ENCODE measurements at regions not wholly inside any gene's neighbourhood (a gene's known extent, or its start where the extent isn't known, plus 50 kb on each side); places are given as distances from the start of the nearest gene placed in this dataset.
"Not testable (repeated sequence)": the region's sequence is repeated elsewhere in the genome, so short reads cannot be mapped to it uniquely, and the experiment has no call there.

DNA sequence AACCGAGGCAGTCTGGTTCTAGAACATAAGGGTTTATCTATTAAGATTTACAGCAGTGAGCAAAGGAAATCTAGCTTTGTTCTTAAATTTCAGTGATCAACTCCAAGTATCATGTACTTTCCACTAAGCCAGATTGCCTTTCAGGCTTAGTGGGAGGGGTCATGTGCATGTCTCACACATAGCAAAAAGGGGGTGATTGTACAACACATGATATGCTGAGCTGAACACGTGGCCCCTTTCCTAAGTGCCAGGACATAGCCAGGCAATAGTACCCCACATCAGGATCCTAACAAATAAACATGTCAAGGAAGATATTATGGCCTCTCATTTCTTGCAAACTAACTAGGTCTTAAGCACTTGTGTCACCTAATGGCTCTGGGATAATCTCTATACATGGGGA lies 347.2 kb downstream of the C12orf75 start:
- TF ChIP-seq, protein P1, sequence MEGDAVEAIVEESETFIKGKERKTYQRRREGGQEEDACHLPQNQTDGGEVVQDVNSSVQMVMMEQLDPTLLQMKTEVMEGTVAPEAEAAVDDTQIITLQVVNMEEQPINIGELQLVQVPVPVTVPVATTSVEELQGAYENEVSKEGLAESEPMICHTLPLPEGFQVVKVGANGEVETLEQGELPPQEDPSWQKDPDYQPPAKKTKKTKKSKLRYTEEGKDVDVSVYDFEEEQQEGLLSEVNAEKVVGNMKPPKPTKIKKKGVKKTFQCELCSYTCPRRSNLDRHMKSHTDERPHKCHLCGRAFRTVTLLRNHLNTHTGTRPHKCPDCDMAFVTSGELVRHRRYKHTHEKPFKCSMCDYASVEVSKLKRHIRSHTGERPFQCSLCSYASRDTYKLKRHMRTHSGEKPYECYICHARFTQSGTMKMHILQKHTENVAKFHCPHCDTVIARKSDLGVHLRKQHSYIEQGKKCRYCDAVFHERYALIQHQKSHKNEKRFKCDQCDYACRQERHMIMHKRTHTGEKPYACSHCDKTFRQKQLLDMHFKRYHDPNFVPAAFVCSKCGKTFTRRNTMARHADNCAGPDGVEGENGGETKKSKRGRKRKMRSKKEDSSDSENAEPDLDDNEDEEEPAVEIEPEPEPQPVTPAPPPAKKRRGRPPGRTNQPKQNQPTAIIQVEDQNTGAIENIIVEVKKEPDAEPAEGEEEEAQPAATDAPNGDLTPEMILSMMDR (IDR thresholded peaks at IDR 0.05; ENCODE audit: extremely low read depth, insufficient read depth, missing control alignments), result no peak
- in situ Hi-C loops (cut with MboI; ENCODE audit: low pct_unique_long_range_greater_than_20kb, low sequenced_read_pairs, unreplicated experiment), result no loop called here
- no peak for DNase-seq (ENCODE audit: low spot score)

DNA sequence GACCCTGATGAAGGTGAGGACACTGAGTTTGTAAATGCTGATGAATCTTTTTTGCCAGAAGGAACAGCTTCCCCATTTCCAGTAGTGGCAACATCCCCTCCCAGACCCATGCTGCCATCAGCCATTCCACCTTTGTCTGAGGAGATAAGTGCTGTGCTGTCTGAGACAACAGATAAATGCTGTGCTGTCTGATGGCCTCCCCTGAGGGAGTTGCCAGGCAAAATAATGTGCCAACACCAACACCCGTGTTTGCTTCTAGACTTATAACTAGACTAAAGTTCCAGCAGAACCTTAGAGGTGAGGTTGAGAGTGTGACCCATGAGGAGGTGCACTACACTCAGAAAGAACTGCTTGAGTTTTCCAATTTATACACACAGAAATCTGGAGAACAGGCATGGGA lies 349.5 kb downstream of the C12orf75 start:
- DNase-seq (ENCODE audit: low spot score), result no peak
- in situ Hi-C loops (cut with MboI; ENCODE audit: low pct_unique_long_range_greater_than_20kb, low sequenced_read_pairs, unreplicated experiment), result no loop called here
- TF ChIP-seq, protein P1 (IDR thresholded peaks at IDR 0.05; ENCODE audit: extremely low read depth, insufficient read depth, missing control alignments), result no peak

DNA sequence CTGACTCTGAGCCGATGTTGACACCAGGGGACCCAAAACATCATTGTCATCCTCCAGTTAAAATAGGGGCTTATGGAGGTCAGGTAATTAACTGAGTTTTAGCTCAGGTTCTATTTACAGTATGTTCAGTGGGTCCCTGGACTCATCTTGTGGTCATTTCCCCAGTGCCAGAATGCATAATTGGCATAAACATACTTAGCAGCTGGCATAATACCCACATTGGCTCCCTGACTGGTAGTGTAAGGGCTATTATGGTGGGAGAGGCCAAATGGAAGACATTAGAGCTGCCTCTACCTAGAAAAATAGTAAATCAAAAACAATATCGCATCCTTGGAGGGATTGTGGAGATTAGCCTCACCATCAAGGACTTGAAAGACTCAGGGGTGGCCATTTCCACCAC lies 350.9 kb downstream of the C12orf75 start:
- in situ Hi-C loops (cut with MboI; ENCODE audit: low pct_unique_long_range_greater_than_20kb, low sequenced_read_pairs, unreplicated experiment), result no loop called here
- no peak for DNase-seq (ENCODE audit: low spot score)

DNA sequence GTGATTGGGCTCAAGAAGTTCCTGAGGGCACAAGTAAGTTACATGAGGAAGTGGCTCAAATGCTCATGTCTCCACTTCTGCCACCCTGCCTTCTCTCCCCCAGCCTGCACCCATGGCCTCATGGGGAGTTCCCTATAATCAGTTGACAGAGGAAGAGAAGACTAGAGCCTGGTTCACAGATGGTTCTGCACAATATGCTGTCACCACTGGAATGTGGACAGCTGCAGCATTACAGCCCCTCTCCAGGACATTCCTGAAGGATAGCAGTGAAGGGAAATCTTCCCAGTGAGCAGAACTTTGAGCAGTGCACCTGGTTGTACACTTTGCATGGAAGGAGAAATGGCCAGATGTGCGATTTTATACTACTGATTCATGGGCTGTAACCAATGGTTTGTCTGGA lies 352.3 kb downstream of the C12orf75 start:
- DNase-seq (ENCODE audit: low spot score); in situ Hi-C loops (cut with MboI; ENCODE audit: low pct_unique_long_range_greater_than_20kb, low sequenced_read_pairs, unreplicated experiment): not testable (repeated sequence)

More for the DNA sequence above, 350.9 kb downstream of the C12orf75 start:
- TF ChIP-seq, protein P1 (IDR thresholded peaks at IDR 0.05; ENCODE audit: extremely low read depth, insufficient read depth, missing control alignments), result no peak

DNA sequence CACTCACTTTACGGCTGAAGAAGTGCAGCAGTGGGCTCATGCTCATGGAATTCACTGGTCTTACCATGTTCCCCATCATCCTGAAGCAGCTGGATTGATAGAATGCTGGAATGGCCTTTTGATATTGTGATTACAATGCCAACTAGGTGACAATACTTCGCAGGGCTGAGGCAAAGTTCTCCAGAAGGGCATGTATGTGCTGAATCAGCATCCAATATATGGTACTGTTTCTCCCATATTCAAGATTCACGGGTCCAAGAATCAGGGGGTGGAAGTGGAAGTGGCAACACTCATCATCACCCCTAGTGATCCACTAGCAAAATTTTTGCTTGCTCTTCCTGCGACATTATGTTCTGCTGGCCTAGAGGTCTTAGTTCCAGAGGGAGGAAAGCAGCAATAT lies 353.3 kb downstream of the C12orf75 start:
- DNase-seq (ENCODE audit: low spot score); in situ Hi-C loops (cut with MboI; ENCODE audit: low pct_unique_long_range_greater_than_20kb, low sequenced_read_pairs, unreplicated experiment): not testable (repeated sequence)

DNA sequence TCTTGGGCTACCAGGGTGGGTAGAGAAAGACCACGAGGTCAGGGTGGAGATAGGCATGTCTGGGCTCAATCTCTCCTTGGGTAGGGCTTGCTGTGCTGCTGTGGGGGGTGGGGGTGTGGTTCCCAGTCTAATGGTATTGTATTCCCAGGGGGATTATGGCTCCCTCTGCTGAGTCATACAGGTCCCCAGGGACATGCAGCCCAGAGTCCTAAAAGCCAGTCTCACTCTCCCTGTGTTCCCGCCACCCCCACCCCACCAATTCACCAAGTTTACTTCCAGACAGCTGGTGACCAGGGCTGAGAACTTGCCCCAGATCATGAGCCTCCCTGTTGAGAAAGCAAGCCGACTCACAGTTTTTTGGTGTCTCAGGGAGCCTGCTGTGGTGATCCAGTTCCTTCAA lies 367.6 kb downstream of the C12orf75 start:
- TF ChIP-seq, protein P1 (IDR thresholded peaks at IDR 0.05; ENCODE audit: extremely low read depth, insufficient read depth, missing control alignments), result no peak
- DNase-seq (ENCODE audit: low spot score), result no peak
- in situ Hi-C loops (cut with MboI; ENCODE audit: low pct_unique_long_range_greater_than_20kb, low sequenced_read_pairs, unreplicated experiment), result no loop called here

DNA sequence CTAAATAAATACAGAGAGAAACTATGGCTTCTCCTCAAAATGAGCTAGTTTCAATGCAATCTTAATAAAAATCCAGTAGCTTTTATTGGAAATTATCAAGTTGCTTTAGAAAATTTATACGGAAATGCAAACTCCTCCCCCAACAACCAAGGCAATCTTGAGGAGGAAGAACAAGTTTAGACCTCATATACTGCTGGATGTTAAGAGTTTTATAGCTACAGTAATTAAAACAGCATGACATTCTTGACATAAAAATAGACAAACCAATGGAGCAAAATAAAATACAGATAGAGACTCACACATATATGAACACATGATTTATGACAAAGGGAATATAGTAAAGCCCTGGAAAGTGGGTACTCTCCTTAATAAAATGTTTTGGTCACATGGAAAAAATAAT lies 368.7 kb downstream of the C12orf75 start:
- in situ Hi-C loops (cut with MboI; ENCODE audit: low pct_unique_long_range_greater_than_20kb, low sequenced_read_pairs, unreplicated experiment), result no loop called here
- no peak for DNase-seq (ENCODE audit: low spot score)
- TF ChIP-seq, protein P1 (IDR thresholded peaks at IDR 0.05; ENCODE audit: extremely low read depth, insufficient read depth, missing control alignments), result no peak

DNA sequence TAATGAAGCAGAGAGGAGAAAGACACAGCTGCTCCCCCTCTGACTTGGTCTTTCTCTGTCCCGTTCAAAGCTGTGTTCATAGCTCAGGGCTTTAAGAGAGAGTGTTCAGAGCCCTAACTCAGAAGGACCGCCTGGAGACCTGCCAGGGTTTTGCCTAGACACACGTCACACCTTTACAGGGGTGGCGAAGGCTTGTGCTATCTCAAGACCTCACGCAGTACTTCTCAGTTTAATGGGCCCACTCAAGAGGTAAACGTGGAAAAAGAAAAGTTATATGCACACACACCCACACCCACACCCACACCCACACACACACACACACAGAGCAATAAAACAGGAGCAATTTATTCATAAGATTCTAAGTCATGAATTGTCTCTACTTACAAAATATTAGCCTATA lies 374.3 kb downstream of the C12orf75 start:
- TF ChIP-seq, protein P1 (IDR thresholded peaks at IDR 0.05; ENCODE audit: extremely low read depth, insufficient read depth, missing control alignments), result no peak
- in situ Hi-C loops (cut with MboI; ENCODE audit: low pct_unique_long_range_greater_than_20kb, low sequenced_read_pairs, unreplicated experiment), result no loop called here
- DNase-seq (ENCODE audit: low spot score), result no peak

Data from GM13977 (cell line).